ENCODE measurements at regions not wholly inside any gene's neighbourhood (a gene's known extent, or its start where the extent isn't known, plus 50 kb on each side); places are given as distances from the start of the nearest gene placed in this dataset.

DNA sequence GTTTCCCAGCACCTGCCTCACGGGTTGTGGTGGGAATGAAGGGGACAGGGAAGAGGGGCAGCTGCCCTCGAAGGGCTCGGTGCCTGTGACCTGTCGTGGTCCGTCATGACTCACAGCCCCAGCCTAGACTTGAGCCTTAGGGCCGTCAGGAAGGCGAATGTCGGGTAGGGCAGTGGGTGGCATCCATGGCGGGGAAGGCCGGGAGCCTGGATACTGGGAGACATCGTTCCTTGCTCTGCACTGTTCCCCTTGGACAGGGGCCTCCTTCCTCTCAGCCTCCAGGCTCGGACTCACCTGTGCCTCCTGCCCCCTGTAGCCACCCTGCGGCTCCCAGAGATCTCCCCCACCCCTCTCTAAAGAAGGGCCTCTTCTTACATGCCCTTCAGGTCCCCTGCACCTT is 52.2 kb upstream of the APCDD1L start (continued):
- no peak for TF ChIP-seq BCL11A (IDR thresholded peaks at IDR 0.05; ENCODE audit: low read depth in 2 of 2, low read length in 2 of 2)
- TF ChIP-seq SRF (IDR thresholded peaks at IDR 0.05; ENCODE audit: low read depth, low read length), result no peak
- no peak for TF ChIP-seq JUND (IDR thresholded peaks at IDR 0.05; ENCODE audit: low read length)
- no peak for TF ChIP-seq SIN3A (conservative IDR thresholded peaks at IDR 0.05 in 1 of 2, IDR thresholded peaks at IDR 0.05 in 1 of 2; ENCODE audit: low read depth in 1 of 2, low read length in 2 of 2)
- TF ChIP-seq CBX5 (IDR thresholded peaks at IDR 0.05; ENCODE audit: low read depth, low read length), result no peak
- no peak for TF ChIP-seq SP2 (IDR thresholded peaks at IDR 0.05; ENCODE audit: low read length)
- no peak for TF ChIP-seq SP4 (IDR thresholded peaks at IDR 0.05; ENCODE audit: low read length)

Data from H1 (cell line).